ENCODE measurements at regions not wholly inside any gene's neighbourhood (a gene's known extent, or its start where the extent isn't known, plus 50 kb on each side); places are given as distances from the start of the nearest gene placed in this dataset.
A peak's percentile ranks its signal among the peaks of the same experiment; 100 is the strongest.

GRCh38 chr10:2874963-2875362 is 192.4 kb upstream of the PFKP start:
- H3K36me3 Mint-ChIP-seq (ENCODE audit: insufficient read depth), result no peaks in the 10 kb centered on the region
- DNase-seq, result no peak
- no peak overlapping the region for H3K4me3 Mint-ChIP-seq
- H3K4me1 Mint-ChIP-seq (ENCODE audit: low read depth), result no peaks in the 10 kb centered on the region
- H3K9me3 Mint-ChIP-seq, result no peaks in the 10 kb centered on the region
- no peak for ATAC-seq
- H3K27me3 Mint-ChIP-seq (ENCODE audit: low read depth), result peaks cover 14% of the 10 kb centered on the region

DNA sequence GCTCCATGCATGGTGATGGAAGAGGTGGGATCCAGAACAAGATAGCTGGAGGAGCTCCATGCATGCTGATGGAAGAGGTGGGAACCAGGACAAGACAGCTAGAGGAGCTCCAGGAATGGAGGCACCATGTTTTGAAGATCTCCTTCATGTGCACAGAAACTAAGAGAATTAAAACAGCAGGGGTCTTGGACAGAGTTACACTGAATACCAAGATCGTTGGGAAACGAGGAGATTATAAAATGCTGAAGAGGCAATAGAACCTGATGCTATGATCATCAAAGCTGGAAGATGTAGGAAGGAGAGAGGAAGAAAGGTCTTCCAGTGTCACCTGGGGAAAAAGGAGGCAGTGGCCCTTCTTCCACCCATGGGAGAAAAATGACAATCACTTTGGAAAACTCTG is 193.6 kb upstream of the PFKP start:
- ATAC-seq, result no peak
- no peaks in the 10 kb centered on the region for H3K4me1 Mint-ChIP-seq (ENCODE audit: low read depth)
- no peaks in the 10 kb centered on the region for H3K9me3 Mint-ChIP-seq
- H3K27me3 Mint-ChIP-seq (ENCODE audit: low read depth), result peaks cover 14% of the 10 kb centered on the region
- no peaks in the 10 kb centered on the region for H3K36me3 Mint-ChIP-seq (ENCODE audit: insufficient read depth)
- no peak for DNase-seq
- no peak overlapping the region for H3K4me3 Mint-ChIP-seq

DNA sequence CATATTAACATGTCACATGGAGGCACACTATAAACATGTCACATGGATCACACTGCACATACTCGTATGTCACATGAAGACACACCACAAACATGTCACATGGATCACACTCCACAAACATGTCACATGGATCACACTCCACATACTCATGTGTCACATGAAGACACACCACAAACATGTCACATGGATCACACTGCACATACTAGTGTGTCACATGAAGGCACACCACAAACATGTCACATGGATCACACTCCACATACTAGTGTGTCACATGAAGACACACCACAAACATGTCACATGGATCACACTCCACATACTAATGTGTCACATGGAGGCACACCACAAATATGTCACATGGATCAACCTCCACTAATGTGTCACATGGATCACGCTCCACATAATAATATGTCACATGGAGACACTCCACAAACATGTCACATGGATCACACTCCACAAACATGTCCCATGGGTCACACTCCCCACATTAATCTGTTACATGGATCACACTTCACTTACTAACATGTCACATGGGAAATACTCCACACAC is 195.6 kb upstream of the PFKP start:
- no peaks in the 10 kb centered on the region for H3K36me3 Mint-ChIP-seq (ENCODE audit: insufficient read depth)
- DNase-seq (no peak), ATAC-seq (no peak)
- H3K4me3 Mint-ChIP-seq, result no peak overlapping the region
- no peaks in the 10 kb centered on the region for H3K9me3 Mint-ChIP-seq
- peaks cover 23% of the 10 kb centered on the region for H3K27me3 Mint-ChIP-seq (ENCODE audit: low read depth)
- no peaks in the 10 kb centered on the region for H3K4me1 Mint-ChIP-seq (ENCODE audit: low read depth)

GRCh38 chr10:2870654-2871053 is 196.7 kb upstream of the PFKP start:
- no peak for DNase-seq
- Mint-ChIP-seq H3K36me3 (ENCODE audit: insufficient read depth) (no peaks in the 10 kb centered on the region), H3K4me1 (ENCODE audit: low read depth) (no peaks in the 10 kb centered on the region), H3K9me3 (no peaks in the 10 kb centered on the region), H3K27me3 (ENCODE audit: low read depth) (peaks cover 25% of the 10 kb centered on the region), H3K4me3 (no peak overlapping the region)
- ATAC-seq, result no peak

GRCh38 chr10:2867788-2868299 is 199.5 kb upstream of the PFKP start:
- ATAC-seq (no peak), DNase-seq (no peak)
- no peaks in the 10 kb centered on the region for H3K9me3 Mint-ChIP-seq
- no peaks in the 10 kb centered on the region for H3K36me3 Mint-ChIP-seq (ENCODE audit: insufficient read depth)
- H3K27me3 Mint-ChIP-seq (ENCODE audit: low read depth), result peaks cover 24% of the 10 kb centered on the region
- H3K4me1 Mint-ChIP-seq (ENCODE audit: low read depth), result no peaks in the 10 kb centered on the region
- H3K4me3 Mint-ChIP-seq, result no peak overlapping the region

- Mint-ChIP-seq H3K36me3 (ENCODE audit: insufficient read depth) (no peaks in the 10 kb centered on the region), H3K27me3 (ENCODE audit: low read depth) (peaks cover 17% of the 10 kb centered on the region), H3K4me3 (no peak overlapping the region), H3K4me1 (ENCODE audit: low read depth) (no peaks in the 10 kb centered on the region), H3K9me3 (no peaks in the 10 kb centered on the region)
- DNase-seq (no peak), ATAC-seq (no peak)
Observed at GRCh38 chr10:2866569-2866968, 200.8 kb upstream of the PFKP start.

DNA sequence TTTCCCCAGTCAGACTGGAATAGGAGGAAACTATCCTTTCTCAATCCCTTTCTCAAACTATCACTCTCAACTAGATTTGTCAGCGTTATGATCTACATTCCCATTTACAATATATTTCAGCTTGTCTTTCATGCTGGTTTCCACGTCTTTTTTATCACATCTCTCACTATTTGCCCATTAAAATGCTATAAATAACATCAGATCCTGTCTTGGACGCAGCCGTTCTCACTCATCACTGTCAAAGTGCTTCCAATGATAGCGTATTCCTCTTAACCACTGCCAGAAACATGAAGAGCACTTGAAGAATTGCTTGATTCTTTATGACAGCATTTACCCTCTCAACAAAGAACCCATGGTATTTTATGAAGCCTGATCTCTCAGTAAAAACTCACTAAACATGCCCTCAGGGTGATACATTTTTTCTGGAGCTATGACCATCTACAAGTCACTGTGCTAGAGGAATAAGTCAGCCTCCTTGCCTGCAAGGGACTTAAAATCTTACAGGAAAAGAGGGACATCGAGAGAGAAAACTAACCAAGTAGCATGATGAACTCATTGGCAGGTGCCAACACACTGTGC is 205.6 kb upstream of the PFKP start:
- Mint-ChIP-seq H3K4me1 (ENCODE audit: low read depth) (no peaks in the 10 kb centered on the region), H3K4me3 (no peak overlapping the region), H3K36me3 (ENCODE audit: insufficient read depth) (no peaks in the 10 kb centered on the region), H3K9me3 (peaks cover 4% of the 10 kb centered on the region), H3K27me3 (ENCODE audit: low read depth) (peaks cover 3% of the 10 kb centered on the region)
- DNase-seq (no peak), ATAC-seq (no peak)

- no peaks in the 10 kb centered on the region for H3K36me3 Mint-ChIP-seq (ENCODE audit: insufficient read depth)
- no peaks in the 10 kb centered on the region for H3K4me1 Mint-ChIP-seq (ENCODE audit: low read depth)
- H3K9me3 Mint-ChIP-seq, result peaks cover 4% of the 10 kb centered on the region
- peaks cover 10% of the 10 kb centered on the region for H3K27me3 Mint-ChIP-seq (ENCODE audit: low read depth)
- no peak for ATAC-seq
- no peak overlapping the region for H3K4me3 Mint-ChIP-seq
- no peak for DNase-seq
Observed at GRCh38 chr10:2858452-2858851, 208.9 kb upstream of the PFKP start.

- no peak overlapping the region for H3K4me3 Mint-ChIP-seq
- DNase-seq, result no peak
- H3K4me1 Mint-ChIP-seq (ENCODE audit: low read depth), result no peaks in the 10 kb centered on the region
- H3K9me3 Mint-ChIP-seq, result peaks cover 4% of the 10 kb centered on the region
- H3K36me3 Mint-ChIP-seq (ENCODE audit: insufficient read depth), result no peaks in the 10 kb centered on the region
- ATAC-seq, result no peak
- H3K27me3 Mint-ChIP-seq (ENCODE audit: low read depth), result peaks cover 12% of the 10 kb centered on the region
Observed at GRCh38 chr10:2856598-2856997, 210.8 kb upstream of the PFKP start.

- H3K27me3 Mint-ChIP-seq (ENCODE audit: low read depth), result peaks cover 12% of the 10 kb centered on the region
- H3K36me3 Mint-ChIP-seq (ENCODE audit: insufficient read depth), result no peaks in the 10 kb centered on the region
- DNase-seq (no peak), ATAC-seq (no peak)
- no peaks in the 10 kb centered on the region for H3K9me3 Mint-ChIP-seq
- H3K4me1 Mint-ChIP-seq (ENCODE audit: low read depth), result no peaks in the 10 kb centered on the region
- no peak overlapping the region for H3K4me3 Mint-ChIP-seq
Observed at GRCh38 chr10:2852574-2853323, 214.6 kb upstream of the PFKP start.

GRCh38 chr10:2851566-2851965 is 215.8 kb upstream of the PFKP start:
- no peak overlapping the region for H3K4me3 Mint-ChIP-seq
- DNase-seq, result no peak
- H3K36me3 Mint-ChIP-seq (ENCODE audit: insufficient read depth), result no peaks in the 10 kb centered on the region
- no peaks in the 10 kb centered on the region for H3K9me3 Mint-ChIP-seq
- peaks cover 12% of the 10 kb centered on the region for H3K27me3 Mint-ChIP-seq (ENCODE audit: low read depth)
- no peaks in the 10 kb centered on the region for H3K4me1 Mint-ChIP-seq (ENCODE audit: low read depth)
- no peak for ATAC-seq

DNA sequence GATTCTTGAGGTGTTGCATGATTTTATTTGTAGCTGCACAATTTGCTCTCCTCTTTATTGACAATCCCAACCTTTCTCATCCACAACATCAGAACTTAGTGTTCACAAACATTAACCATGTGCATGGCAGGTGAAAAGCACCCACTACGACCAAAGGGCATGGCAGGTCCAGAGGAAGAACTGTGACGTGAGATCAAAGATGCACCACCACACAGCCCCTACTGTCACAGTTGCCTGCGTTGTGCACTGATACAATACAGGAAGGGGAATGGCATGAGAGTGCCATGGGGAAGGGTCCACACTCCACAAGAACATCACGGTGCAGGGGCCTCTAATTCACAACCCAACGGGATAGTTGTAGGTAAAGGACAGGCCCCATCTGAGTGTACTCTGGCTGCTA is 217.1 kb upstream of the PFKP start:
- Mint-ChIP-seq H3K4me1 (ENCODE audit: low read depth) (no peaks in the 10 kb centered on the region), H3K36me3 (ENCODE audit: insufficient read depth) (no peaks in the 10 kb centered on the region), H3K9me3 (no peaks in the 10 kb centered on the region), H3K4me3 (no peak overlapping the region), H3K27me3 (ENCODE audit: low read depth) (peaks cover 9% of the 10 kb centered on the region)
- ATAC-seq, result no peak
- no peak for DNase-seq

GRCh38 chr10:2844925-2845324 is 222.4 kb upstream of the PFKP start:
- ATAC-seq, result no peak
- peaks cover 7% of the 10 kb centered on the region for H3K27me3 Mint-ChIP-seq (ENCODE audit: low read depth)
- no peaks in the 10 kb centered on the region for H3K9me3 Mint-ChIP-seq
- no peaks in the 10 kb centered on the region for H3K36me3 Mint-ChIP-seq (ENCODE audit: insufficient read depth)
- no peaks in the 10 kb centered on the region for H3K4me1 Mint-ChIP-seq (ENCODE audit: low read depth)
- no peak for DNase-seq
- H3K4me3 Mint-ChIP-seq, result no peak overlapping the region

DNA sequence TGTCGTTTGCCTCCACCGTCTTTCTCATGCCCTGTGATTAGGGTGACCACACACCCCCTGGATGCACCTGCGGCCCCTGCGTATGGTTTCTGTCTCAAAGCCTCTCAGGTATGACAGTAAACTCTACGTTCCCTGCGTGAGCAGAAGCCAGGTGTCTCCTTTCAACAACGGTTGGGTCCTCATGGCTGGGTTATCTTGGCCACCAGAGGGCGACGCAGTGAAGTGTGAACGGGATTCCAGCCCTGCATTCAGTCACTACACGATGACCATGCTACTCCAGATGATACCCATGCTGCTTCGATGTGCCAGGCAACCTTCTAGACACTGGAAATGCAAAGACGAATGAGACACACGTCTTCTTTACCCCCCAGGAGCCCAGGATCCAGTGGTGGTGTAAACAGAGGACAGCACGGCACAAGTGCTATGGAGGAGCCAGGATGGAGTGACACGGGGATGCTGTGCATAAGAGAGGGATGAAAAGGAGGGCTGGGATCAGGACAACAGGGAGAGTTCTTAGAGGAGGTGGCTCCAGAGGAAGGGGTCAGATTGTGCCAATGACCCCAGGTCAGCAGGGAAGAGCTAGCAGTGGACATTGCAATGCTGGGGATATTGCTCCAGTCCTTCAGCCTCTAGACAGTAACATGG is 228.1 kb upstream of the PFKP start:
- DNase-seq, result peak; percentile 9
- H3K4me3 Mint-ChIP-seq, result no peak overlapping the region

GRCh38 chr10:2837674-2838073 is 229.7 kb upstream of the PFKP start:
- DNase-seq, result no peak
- Mint-ChIP-seq H3K27me3 (ENCODE audit: low read depth) (peaks cover 15% of the 10 kb centered on the region), H3K9me3 (no peaks in the 10 kb centered on the region), H3K4me3 (no peak overlapping the region), H3K36me3 (ENCODE audit: insufficient read depth) (no peaks in the 10 kb centered on the region), H3K4me1 (ENCODE audit: low read depth) (no peaks in the 10 kb centered on the region)
- ATAC-seq, result no peak

More for the DNA sequence above, 228.1 kb upstream of the PFKP start:
- ATAC-seq, result no peak
- Mint-ChIP-seq H3K4me1 (ENCODE audit: low read depth) (no peaks in the 10 kb centered on the region), H3K9me3 (no peaks in the 10 kb centered on the region), H3K27me3 (ENCODE audit: low read depth) (peaks cover 17% of the 10 kb centered on the region), H3K36me3 (ENCODE audit: insufficient read depth) (no peaks in the 10 kb centered on the region)

Data from activated T-cell treated with anti-CD3 and anti-CD28 coated beads, Interleukin-2, amount 50 U/mL, for 4 hours (primary cell).